ENCODE measurements at regions not wholly inside any gene's neighbourhood (a gene's known extent, or its start where the extent isn't known, plus 50 kb on each side); places are given as distances from the start of the nearest gene placed in this dataset.

DNA sequence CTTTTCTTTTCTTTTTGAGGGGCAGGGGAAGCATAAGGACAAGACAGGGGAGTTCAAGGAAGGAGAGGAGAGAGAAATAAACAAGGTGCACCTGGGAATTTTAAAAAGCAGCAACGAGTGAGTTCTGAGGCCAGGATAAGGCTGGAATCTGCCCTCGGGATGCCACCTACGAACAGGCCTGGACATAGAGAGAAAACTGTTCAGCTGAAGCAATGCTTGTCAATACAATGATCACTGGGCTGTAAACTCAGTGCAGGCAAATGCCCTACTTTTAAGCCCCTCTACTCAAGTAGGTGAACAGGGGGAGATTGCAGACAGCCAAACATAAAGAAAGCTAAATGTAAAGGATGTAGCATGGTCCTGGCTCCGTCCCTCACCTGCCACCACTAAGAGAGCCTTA lies 330.5 kb downstream of the ETAA1 start:
- no peak for DNase-seq (ENCODE audit: low read depth)
- H3K4me3 ChIP-seq (replicated peaks; ENCODE audit: low read depth, low read length), result no peak overlapping the region
- TF ChIP-seq, protein P1, sequence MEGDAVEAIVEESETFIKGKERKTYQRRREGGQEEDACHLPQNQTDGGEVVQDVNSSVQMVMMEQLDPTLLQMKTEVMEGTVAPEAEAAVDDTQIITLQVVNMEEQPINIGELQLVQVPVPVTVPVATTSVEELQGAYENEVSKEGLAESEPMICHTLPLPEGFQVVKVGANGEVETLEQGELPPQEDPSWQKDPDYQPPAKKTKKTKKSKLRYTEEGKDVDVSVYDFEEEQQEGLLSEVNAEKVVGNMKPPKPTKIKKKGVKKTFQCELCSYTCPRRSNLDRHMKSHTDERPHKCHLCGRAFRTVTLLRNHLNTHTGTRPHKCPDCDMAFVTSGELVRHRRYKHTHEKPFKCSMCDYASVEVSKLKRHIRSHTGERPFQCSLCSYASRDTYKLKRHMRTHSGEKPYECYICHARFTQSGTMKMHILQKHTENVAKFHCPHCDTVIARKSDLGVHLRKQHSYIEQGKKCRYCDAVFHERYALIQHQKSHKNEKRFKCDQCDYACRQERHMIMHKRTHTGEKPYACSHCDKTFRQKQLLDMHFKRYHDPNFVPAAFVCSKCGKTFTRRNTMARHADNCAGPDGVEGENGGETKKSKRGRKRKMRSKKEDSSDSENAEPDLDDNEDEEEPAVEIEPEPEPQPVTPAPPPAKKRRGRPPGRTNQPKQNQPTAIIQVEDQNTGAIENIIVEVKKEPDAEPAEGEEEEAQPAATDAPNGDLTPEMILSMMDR (IDR thresholded peaks at IDR 0.05; ENCODE audit: low read length, missing control alignments), result no peak

DNA sequence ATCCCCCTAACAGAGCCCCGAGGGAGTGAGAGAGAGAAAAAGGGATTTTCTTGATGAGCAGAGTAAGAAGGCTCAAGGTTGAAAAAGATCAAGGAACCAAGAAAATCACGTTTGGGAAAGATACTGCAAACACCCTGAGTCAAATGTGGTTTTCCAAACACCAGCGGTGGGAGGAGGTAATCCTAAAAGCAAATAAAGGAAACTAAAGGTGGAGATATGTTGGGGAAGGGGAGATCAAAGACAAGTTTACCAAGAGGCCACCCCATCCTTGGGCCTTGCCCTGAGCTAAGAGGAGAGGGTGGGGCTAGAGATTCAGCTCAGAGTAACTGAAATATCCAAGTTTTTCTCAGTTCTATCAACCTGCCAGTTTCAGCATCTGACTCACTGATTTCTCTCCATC lies 332.3 kb downstream of the ETAA1 start:
- H3K4me3 ChIP-seq (replicated peaks; ENCODE audit: low read depth, low read length), result no peak overlapping the region
- no peak for DNase-seq (ENCODE audit: low read depth)
- TF ChIP-seq, protein P1 (IDR thresholded peaks at IDR 0.05; ENCODE audit: low read length, missing control alignments), result no peak

DNA sequence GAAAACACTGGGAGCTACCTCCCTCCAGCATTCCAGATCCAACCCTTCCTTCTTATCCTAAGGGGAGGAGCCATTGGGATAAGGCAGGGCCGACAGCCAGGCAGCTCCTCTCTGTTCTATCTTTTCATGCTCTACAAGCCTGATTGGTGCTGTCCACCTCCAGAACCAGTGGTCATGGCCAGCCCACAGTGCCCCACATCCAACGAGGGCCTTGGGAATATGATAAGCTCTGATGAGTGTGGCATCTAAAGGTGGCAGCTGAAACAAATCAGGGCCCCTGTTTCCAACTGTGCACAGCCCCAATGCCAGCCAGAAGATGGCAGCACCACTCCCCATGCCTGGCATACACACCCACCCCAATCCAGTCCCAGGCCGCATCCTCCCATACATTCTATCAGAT lies 329.3 kb downstream of the C1D start:
- peak; percentile 45 for DNase-seq (ENCODE audit: low read depth)
- no peak overlapping the region for H3K4me3 ChIP-seq (replicated peaks; ENCODE audit: low read depth, low read length)
- TF ChIP-seq, protein P1 (IDR thresholded peaks at IDR 0.05; ENCODE audit: low read length, missing control alignments), result peak; percentile 47

DNA sequence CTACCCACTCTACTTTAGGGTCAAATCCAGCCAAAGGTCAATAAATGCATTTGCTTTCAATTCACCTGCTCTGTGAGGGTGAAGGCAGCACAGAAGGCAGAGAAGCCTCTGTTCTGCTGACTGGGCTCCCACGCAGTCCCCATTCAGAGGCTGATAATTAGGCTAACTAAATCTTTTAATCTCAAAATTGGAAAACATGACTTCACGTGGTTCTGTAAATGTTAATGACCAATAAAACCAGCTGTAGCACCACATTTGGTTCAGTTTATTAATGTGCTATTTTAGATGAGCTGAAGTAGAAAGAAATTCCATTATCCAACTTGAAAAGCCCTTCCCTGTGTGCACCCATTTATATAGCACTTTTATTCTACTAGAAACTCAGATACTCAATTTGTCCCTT lies 310.6 kb downstream of the C1D start:
- TF ChIP-seq, protein P1 (IDR thresholded peaks at IDR 0.05; ENCODE audit: low read length, missing control alignments), result no peak
- no peak for DNase-seq (ENCODE audit: low read depth)
- H3K4me3 ChIP-seq (replicated peaks; ENCODE audit: low read depth, low read length), result no peak overlapping the region

DNA sequence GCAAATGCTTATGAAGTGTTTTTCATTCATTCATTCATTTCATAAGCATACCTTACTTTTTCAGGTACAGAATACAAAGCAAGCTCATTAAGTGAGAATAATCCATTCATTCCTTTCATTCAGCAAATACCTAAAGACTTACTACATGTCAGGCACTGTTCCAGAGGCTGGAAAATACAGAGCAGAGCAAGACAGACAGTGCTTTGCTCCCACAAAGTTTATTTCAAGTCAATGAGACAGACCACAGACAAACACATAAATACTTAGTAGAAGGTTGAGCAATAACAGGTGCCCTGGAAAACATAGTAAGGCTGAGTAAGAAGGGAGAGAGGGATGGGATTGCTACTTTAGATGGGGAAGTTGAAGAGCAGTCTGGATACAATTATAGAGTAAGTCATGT lies 309.8 kb downstream of the C1D start:
- peak; percentile 55 for DNase-seq (ENCODE audit: low read depth)
- TF ChIP-seq, protein P1 (IDR thresholded peaks at IDR 0.05; ENCODE audit: low read length, missing control alignments), result no peak
- H3K4me3 ChIP-seq (replicated peaks; ENCODE audit: low read depth, low read length), result no peak overlapping the region

DNA sequence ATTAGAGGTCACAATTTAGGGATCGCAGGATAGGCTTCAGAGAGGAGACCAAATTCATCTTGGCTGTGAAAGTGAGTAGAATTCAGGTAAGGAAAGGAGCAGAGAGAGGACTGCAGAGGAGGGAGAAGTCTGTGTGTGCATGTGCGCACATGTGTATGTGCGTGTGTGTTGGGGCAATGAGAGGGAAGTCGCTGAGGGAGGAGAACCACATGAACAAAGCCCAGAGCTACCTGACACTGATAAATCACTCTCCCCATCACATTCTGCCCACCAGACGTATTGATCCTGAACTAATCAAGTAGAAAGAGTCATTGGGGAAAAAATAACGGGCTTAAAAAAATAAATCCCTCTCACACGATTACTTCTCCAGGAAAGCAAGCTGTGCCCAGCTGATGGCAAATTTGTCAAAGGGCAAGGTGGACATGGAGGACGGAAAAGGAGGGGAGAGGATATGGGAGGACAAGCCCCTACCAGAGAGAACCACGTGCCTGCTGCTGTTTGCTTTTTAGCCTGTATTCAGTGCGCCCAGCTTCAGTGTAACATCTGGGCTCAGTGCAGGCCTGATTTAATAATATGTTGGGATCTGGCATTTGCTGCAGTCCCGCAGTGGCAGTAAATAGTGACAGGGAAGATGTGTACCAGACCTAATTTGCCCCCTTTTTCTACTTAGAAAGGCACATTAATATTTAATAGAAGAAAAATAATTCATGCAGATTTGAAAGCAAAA lies 307.5 kb downstream of the C1D start:
- DNase-seq (ENCODE audit: low read depth), result no peak
- TF ChIP-seq, protein P1 (IDR thresholded peaks at IDR 0.05; ENCODE audit: low read length, missing control alignments), result no peak
- H3K4me3 ChIP-seq (replicated peaks; ENCODE audit: low read depth, low read length), result no peak overlapping the region

DNA sequence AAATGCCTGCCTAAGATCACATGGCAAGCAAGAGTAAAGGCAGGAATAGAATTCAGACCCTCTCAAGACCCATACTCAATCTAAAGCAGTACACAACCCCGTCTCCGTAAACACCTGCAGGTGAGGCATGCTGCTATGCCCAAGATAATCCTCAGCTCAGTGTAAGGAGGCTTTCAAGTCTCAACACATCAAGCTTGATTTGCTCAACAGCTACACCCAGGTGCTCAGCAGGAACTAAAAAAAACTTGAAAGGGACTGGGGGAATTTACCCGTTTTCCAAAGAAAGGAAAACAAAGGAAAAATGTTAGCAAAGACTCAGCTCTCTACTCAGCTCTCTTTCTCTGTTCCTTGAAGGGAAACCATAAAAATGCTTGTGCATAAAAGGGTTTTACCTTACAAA lies 301.8 kb downstream of the C1D start:
- TF ChIP-seq, protein P1 (IDR thresholded peaks at IDR 0.05; ENCODE audit: low read length, missing control alignments), result no peak
- no peak overlapping the region for H3K4me3 ChIP-seq (replicated peaks; ENCODE audit: low read depth, low read length)
- no peak for DNase-seq (ENCODE audit: low read depth)
